Naive thymus-derived CD8-positive, alpha-beta T cell (primary cell): ENCODE measurements at regions not wholly inside any gene's neighbourhood (a gene's known extent, or its start where the extent isn't known, plus 50 kb on each side); places are given as distances from the start of the nearest gene placed in this dataset.

Experiments
- ATAC-seq, 2 donors: fragments of 150-1000 bp; cut with Tn5 transposase in 1 of 2; sonication (Bioruptor Pico), chemical (Tn5 transposase) in 1 of 2; 1 replicate in 1 of 2; 2 replicates in 1 of 2; pipeline ENCODE4 v1.10.0; 2021; ENCODE audit warnings: mild to moderate bottlenecking in 2 of 2, moderate library complexity in 2 of 2
- POLR2A ChIA-PET: fragments of 350-600 bp; sonication (Branson Sonifier 250); formaldehyde crosslinking; loops from one replicate; lab custom pipeline; 2021; ENCODE audit warnings: antibody characterized with exemption; lab: Charles Lee
- DNase-seq, 10 donors: peaks; one replicate each; pipeline versions ENCODE4 v3.0.0 to v3.0.0-alpha.2; 2020 to 2022
- H3K27ac Mint-ChIP-seq, 10 donors: one replicate each; pipeline ENCODE4 v1.8.0; 2020 to 2022; ENCODE audit warnings: mild to moderate bottlenecking in 10 of 10, mixed read lengths in 10 of 10, moderate library complexity in 4 of 10, inconsistent platforms in 1 of 10
- H3K27me3 Mint-ChIP-seq, 5 donors: one replicate each; pipeline ENCODE4 v1.8.0; 2021 to 2022; ENCODE audit warnings: mixed read lengths in 5 of 5
- H3K36me3 Mint-ChIP-seq, 3 donors: one replicate each; pipeline ENCODE4 v1.8.0; 2020 to 2022; ENCODE audit warnings: mixed read lengths in 3 of 3, mild to moderate bottlenecking in 2 of 3, inconsistent platforms in 1 of 3
- H3K4me1 Mint-ChIP-seq, 4 donors: one replicate each; pipeline ENCODE4 v1.8.0; 2021 to 2022; ENCODE audit warnings: mixed read lengths in 4 of 4
- H3K4me3 Mint-ChIP-seq, 10 donors: one replicate each; pipeline ENCODE4 v1.8.0; 2020 to 2022; ENCODE audit warnings: mild to moderate bottlenecking in 10 of 10, mixed read lengths in 10 of 10, moderate library complexity in 6 of 10, inconsistent platforms in 1 of 10
- H3K9me3 Mint-ChIP-seq, 9 donors: one replicate each; pipeline ENCODE4 v1.8.0; 2020 to 2022; ENCODE audit warnings: mixed read lengths in 9 of 9, mild to moderate bottlenecking in 3 of 9, inconsistent platforms in 1 of 9, moderate library complexity in 1 of 9

DNA sequence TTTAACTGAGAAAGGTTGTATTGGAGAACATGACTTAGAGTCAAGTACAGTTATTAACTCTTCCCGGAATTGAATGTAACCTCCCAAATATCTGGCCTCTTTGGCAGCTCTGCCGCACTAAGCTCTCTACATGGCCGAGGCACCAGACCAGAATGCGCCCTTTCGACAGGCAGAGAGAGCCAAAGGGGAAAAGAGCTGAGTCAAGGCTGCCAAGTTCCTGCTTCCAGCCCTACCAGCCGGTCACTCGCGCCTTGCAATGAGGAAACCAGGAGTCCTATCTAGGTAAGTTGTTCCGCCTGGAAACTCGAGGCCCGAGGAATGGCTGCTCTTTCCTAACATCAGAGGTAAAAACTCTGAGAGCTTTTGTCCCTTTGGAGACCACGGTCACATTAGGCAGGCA is 172.2 kb downstream of the BRMS1L start:
- Mint-ChIP-seq H3K27me3 (peaks cover 0 to 3% (median 1%) of the 10 kb centered on the region in 5 donors), H3K9me3 (no peaks in the 10 kb centered on the region), H3K27ac (no peak overlapping the region), H3K36me3 (no peaks in the 10 kb centered on the region), H3K4me3 (no peak overlapping the region), H3K4me1 (no peaks in the 10 kb centered on the region)
- no peak for DNase-seq
- POLR2A ChIA-PET, result no interaction called here
- ATAC-seq, result no peak

DNA sequence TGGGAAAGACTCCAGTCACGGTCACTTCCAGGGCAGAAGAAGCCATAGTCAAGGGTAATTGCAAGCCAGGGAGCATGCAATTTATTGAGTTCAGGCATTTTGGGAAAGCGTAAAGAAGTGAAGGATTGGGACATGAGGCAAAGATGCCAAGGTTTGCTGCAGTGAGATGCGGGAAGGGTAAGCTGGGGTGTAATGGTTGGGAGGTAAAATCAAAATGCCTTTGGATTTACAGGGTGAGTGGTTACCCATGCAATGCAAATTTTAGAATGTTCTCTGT is 167.5 kb downstream of the BRMS1L start:
- no peaks in the 10 kb centered on the region for H3K4me1 Mint-ChIP-seq
- H3K4me3 Mint-ChIP-seq, result no peak overlapping the region
- no peak for DNase-seq
- POLR2A ChIA-PET, result no interaction called here
- no peaks in the 10 kb centered on the region for H3K36me3 Mint-ChIP-seq
- H3K27ac Mint-ChIP-seq, result peak overlapping the region in 1 of 10 donors; percentile 31
- ATAC-seq, result no peak
- H3K9me3 Mint-ChIP-seq, result no peaks in the 10 kb centered on the region
- H3K27me3 Mint-ChIP-seq, result peaks cover 0 to 4% (median 1%) of the 10 kb centered on the region in 5 donors

GRCh38 chr14:35992816-35993683 is 166.9 kb downstream of the BRMS1L start:
- peaks cover 0 to 4% (median 1%) of the 10 kb centered on the region in 5 donors for H3K27me3 Mint-ChIP-seq
- POLR2A ChIA-PET, result no interaction called here
- no peaks in the 10 kb centered on the region for H3K9me3 Mint-ChIP-seq
- ATAC-seq, result no peak
- DNase-seq, result no peak
- no peak overlapping the region for H3K4me3 Mint-ChIP-seq
- H3K27ac Mint-ChIP-seq, result peak overlapping the region in 1 of 10 donors; percentile 31
- no peaks in the 10 kb centered on the region for H3K4me1 Mint-ChIP-seq
- no peaks in the 10 kb centered on the region for H3K36me3 Mint-ChIP-seq

GRCh38 chr14:35991356-35991755 is 165.2 kb downstream of the BRMS1L start:
- Mint-ChIP-seq H3K36me3 (no peaks in the 10 kb centered on the region), H3K27ac (no peak overlapping the region), H3K4me1 (peaks cover 0 to 2% (median under 1%) of the 10 kb centered on the region in 4 donors), H3K4me3 (no peak overlapping the region), H3K9me3 (no peaks in the 10 kb centered on the region), H3K27me3 (peaks cover 0 to 4% (median 0%) of the 10 kb centered on the region in 5 donors)
- DNase-seq (no peak), ATAC-seq (no peak)
- POLR2A ChIA-PET, result no interaction called here

DNA sequence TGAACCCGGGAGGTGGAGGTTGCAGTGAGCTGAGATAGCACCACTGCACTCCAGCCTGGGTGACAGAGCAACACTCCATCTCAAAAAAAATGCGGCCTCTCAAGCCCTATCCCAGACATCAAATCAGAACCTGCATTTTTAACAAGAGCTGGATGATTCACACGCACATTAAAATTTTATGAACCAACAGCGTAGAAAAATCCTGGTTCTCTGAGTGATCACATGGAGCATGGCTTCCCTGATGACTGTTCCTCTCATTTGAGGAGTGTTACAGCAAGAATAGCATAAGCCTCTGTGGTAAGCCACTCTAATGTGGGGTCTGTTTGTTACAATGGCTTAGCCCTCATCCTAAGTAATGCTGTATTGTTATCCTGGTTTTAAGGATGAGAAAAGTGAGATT is 163.6 kb downstream of the BRMS1L start:
- POLR2A ChIA-PET, result no interaction called here
- Mint-ChIP-seq H3K27me3 (peaks cover 0 to 4% (median 0%) of the 10 kb centered on the region in 5 donors), H3K36me3 (no peaks in the 10 kb centered on the region), H3K27ac (no peak overlapping the region), H3K4me3 (no peak overlapping the region), H3K9me3 (no peaks in the 10 kb centered on the region), H3K4me1 (peaks cover 4 to 10% (median 6%) of the 10 kb centered on the region in 4 donors)
- no peak for DNase-seq
- ATAC-seq, result no peak

- POLR2A ChIA-PET, result no interaction called here
- Mint-ChIP-seq H3K4me1 (peaks cover 4 to 10% (median 6%) of the 10 kb centered on the region in 4 donors), H3K4me3 (no peak overlapping the region), H3K27me3 (peaks cover 0 to 4% (median 0%) of the 10 kb centered on the region in 5 donors), H3K9me3 (no peaks in the 10 kb centered on the region), H3K36me3 (no peaks in the 10 kb centered on the region), H3K27ac (no peak overlapping the region)
- no peak for ATAC-seq
- DNase-seq, result no peak
Measured at GRCh38 chr14:35988972-35989690, 163.0 kb downstream of the BRMS1L start.

GRCh38 chr14:35988550-35988949 is 162.4 kb downstream of the BRMS1L start:
- ATAC-seq (no peak), DNase-seq (no peak)
- POLR2A ChIA-PET, result no interaction called here
- H3K27ac Mint-ChIP-seq, result no peak overlapping the region
- H3K4me3 Mint-ChIP-seq, result no peak overlapping the region
- peaks cover 0 to 4% (median 0%) of the 10 kb centered on the region in 5 donors for H3K27me3 Mint-ChIP-seq
- H3K9me3 Mint-ChIP-seq, result no peaks in the 10 kb centered on the region
- no peaks in the 10 kb centered on the region for H3K36me3 Mint-ChIP-seq
- H3K4me1 Mint-ChIP-seq, result peaks cover 4 to 10% (median 6%) of the 10 kb centered on the region in 4 donors

- H3K9me3 Mint-ChIP-seq, result no peaks in the 10 kb centered on the region
- DNase-seq, result no peak
- peaks cover 4 to 10% (median 6%) of the 10 kb centered on the region in 4 donors for H3K4me1 Mint-ChIP-seq
Measured at GRCh38 chr14:35987731-35988130, 161.6 kb downstream of the BRMS1L start.

DNA sequence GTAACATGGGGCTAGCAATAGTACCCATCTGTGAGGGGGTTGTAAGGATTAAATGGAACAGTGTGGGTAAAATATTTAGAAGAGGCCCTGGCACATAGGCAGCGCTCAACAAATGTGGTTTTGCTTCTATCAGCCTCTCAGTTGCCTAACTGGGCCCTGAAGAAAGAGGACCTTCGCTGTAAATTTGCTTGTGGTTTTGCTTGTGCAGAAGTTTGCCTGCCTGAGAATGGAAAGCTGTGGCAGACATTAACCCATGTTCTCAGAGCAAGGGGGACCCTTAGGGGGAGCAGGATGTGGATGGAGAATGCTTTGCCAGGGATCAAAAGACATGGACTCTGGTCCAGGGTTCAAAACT is 160.1 kb downstream of the BRMS1L start:
- ATAC-seq (no peak), DNase-seq (no peak)
- POLR2A ChIA-PET, result no interaction called here
- peak overlapping the region in 1 of 10 donors; percentile 9 for H3K4me3 Mint-ChIP-seq
- peaks cover 4 to 10% (median 6%) of the 10 kb centered on the region in 4 donors for H3K4me1 Mint-ChIP-seq
- H3K27me3 Mint-ChIP-seq, result peaks cover 0 to 4% (median 0%) of the 10 kb centered on the region in 5 donors
- H3K36me3 Mint-ChIP-seq, result no peaks in the 10 kb centered on the region
- H3K27ac Mint-ChIP-seq, result peak overlapping the region in 5 of 10 donors; percentile 3 to 49 (median 28)
- H3K9me3 Mint-ChIP-seq, result peaks cover 0 to 2% (median 0%) of the 10 kb centered on the region in 9 donors

More at GRCh38 chr14:35987731-35988130, 161.6 kb downstream of the BRMS1L start:
- POLR2A ChIA-PET, result no interaction called here
- H3K36me3 Mint-ChIP-seq, result no peaks in the 10 kb centered on the region
- peaks cover 0 to 4% (median 0%) of the 10 kb centered on the region in 5 donors for H3K27me3 Mint-ChIP-seq
- peak overlapping the region in 1 of 10 donors; percentile 68 for H3K27ac Mint-ChIP-seq
- ATAC-seq, result no peak
- H3K4me3 Mint-ChIP-seq, result no peak overlapping the region

DNA sequence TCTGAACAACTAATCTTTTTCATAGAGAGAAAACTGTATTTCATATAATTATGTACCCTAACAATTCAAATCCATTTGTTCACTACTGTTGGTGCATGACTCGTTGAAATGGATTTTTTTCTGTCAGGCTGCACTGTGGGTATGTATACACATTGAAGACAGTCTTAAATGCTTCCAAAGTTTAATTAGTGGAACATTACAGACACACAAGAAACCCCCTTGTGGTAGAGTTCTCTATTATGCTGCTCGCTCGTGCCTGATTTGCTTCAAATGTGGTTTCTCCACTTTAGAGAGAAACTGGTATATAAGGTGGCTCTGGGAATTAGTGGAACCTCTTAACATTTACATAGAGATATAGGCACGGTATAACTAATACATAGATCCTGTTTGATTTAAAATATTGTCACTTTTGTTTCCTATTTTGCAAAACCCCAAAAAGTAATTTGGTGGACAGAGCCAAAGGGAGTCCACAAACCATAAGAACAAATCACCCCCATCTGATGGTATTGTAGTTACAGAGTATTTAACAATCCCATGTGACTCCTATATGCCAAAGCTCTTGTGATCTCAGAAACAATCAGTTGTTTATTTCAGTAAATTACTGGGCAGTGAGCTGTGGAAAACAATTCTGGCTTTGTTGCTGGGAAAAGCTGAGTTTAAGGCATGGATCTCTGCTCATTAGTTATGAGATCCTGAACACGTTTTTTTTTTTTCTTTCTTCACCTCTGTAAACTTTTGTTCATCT is 159.5 kb downstream of the BRMS1L start:
- H3K9me3 Mint-ChIP-seq, result peaks cover 0 to 3% (median 0%) of the 10 kb centered on the region in 9 donors

GRCh38 chr14:35979531-35979930 is 153.4 kb downstream of the BRMS1L start:
- POLR2A ChIA-PET, result no interaction called here
- ATAC-seq (no peak), DNase-seq (no peak)
- Mint-ChIP-seq H3K27me3 (peaks cover 0 to 3% (median 2%) of the 10 kb centered on the region in 5 donors), H3K36me3 (peaks cover 0 to 3% (median 0%) of the 10 kb centered on the region in 3 donors), H3K4me3 (no peak overlapping the region), H3K27ac (no peak overlapping the region), H3K4me1 (no peaks in the 10 kb centered on the region), H3K9me3 (peaks cover 0 to 8% (median 0%) of the 10 kb centered on the region in 9 donors)

More for the DNA sequence above, 159.5 kb downstream of the BRMS1L start:
- DNase-seq (peak in 1 of 10 donors; percentile 1), ATAC-seq (peak in 1 of 2 donors; percentile 36)
- Mint-ChIP-seq H3K27me3 (peaks cover 0 to 4% (median 0%) of the 10 kb centered on the region in 5 donors), H3K4me1 (peaks cover 4 to 10% (median 6%) of the 10 kb centered on the region in 4 donors), H3K36me3 (no peaks in the 10 kb centered on the region), H3K27ac (peak overlapping the region in 4 of 10 donors; percentile 3 to 49 (median 25)), H3K4me3 (peak overlapping the region in 1 of 10 donors; percentile 9)
- POLR2A ChIA-PET, result no interaction called here

GRCh38 chr14:35978561-35978960 is 152.4 kb downstream of the BRMS1L start:
- H3K27ac Mint-ChIP-seq, result no peak overlapping the region
- H3K27me3 Mint-ChIP-seq, result peaks cover 0 to 5% (median 3%) of the 10 kb centered on the region in 5 donors
- ATAC-seq (no peak), DNase-seq (no peak)
- H3K36me3 Mint-ChIP-seq, result peaks cover 0 to 3% (median 0%) of the 10 kb centered on the region in 3 donors
- POLR2A ChIA-PET, result no interaction called here
- no peak overlapping the region for H3K4me3 Mint-ChIP-seq
- peaks cover 0 to 10% (median 0%) of the 10 kb centered on the region in 9 donors for H3K9me3 Mint-ChIP-seq
- H3K4me1 Mint-ChIP-seq, result no peaks in the 10 kb centered on the region
